Transverse colon (tissue), 4 donors: ENCODE measurements at regions not wholly inside any gene's neighbourhood (a gene's known extent, or its start where the extent isn't known, plus 50 kb on each side); places are given as distances from the start of the nearest gene placed in this dataset.

Experiments
- DNase-seq: peaks from one replicate; pipeline ENCODE4 v3.0.0-alpha.2; 2019
- H3K27ac ChIP-seq, 4 donors: fragments of 200-600 bp; sonication (generic); 2 replicates each; pipeline ENCODE4 v1.5.1; 2016 to 2018; ENCODE audit warnings: inconsistent platforms in 4 of 4
- H3K27me3 ChIP-seq: fragments of 200-600 bp; sonication (generic); 2 replicates; pipeline ENCODE4 v1.5.1; 2017; ENCODE audit warnings: inconsistent platforms
- H3K36me3 ChIP-seq, 4 donors: fragments of 200-600 bp; sonication (generic); 2 replicates each; pipeline ENCODE4 v1.5.1; 2017 to 2019; ENCODE audit warnings: inconsistent platforms in 4 of 4
- H3K4me1 ChIP-seq, 4 donors: fragments of 200-600 bp; sonication (generic); 2 replicates each; pipeline ENCODE4 v1.5.1; 2017 to 2020; ENCODE audit warnings: inconsistent platforms in 4 of 4
- H3K4me3 ChIP-seq, 4 donors: fragments of 200-600 bp; sonication (generic); 1 replicate in 1 of 4; 2 replicates in 3 of 4; pipeline versions ENCODE4 v1.5.1 to v1.6.1; 2017 to 2019; ENCODE audit warnings: inconsistent platforms in 4 of 4
- H3K9me3 ChIP-seq, 2 donors: fragments of 200-600 bp; sonication (generic); 2 replicates each; pipeline ENCODE4 v1.5.1; 2017 to 2019; ENCODE audit warnings: inconsistent platforms in 2 of 2
- CTCF ChIP-seq, 5 experiments: fragments of 200-600 bp in 3 of 5; fragments of 450-650 bp in 2 of 5; sonication (generic) in 3 of 5; IDR thresholded peaks; 1 replicate in 2 of 5; 2 replicates in 3 of 5; pipeline ENCODE4 v1.5.1; 2016 to 2017; ENCODE audit warnings: antibody characterized with exemption in 5 of 5, inconsistent platforms in 3 of 5, mild to moderate bottlenecking in 2 of 5, moderate library complexity in 1 of 5
- EP300 ChIP-seq: sonication (generic); formaldehyde crosslinking; IDR thresholded peaks from one replicate; pipeline ENCODE4 v1.6.1; 2017; ENCODE audit warnings: antibody characterized with exemption, low read depth
- POLR2A ChIP-seq: fragments of 450-650 bp; IDR thresholded peaks from one replicate; pipeline ENCODE4 v1.6.1; 2016; ENCODE audit warnings: antibody characterized with exemption, mild to moderate bottlenecking, moderate library complexity
- POLR2AphosphoS5 ChIP-seq, 3 donors: sonication (generic); formaldehyde crosslinking; IDR thresholded peaks; one replicate each; pipeline ENCODE4 v1.6.1; 2016; ENCODE audit warnings: antibody characterized with exemption in 3 of 3
- WGBS, 2 donors: methylation state at CpG; one replicate each; pipeline ENCODE4 v1.1.5; 2018; ENCODE audit warnings: low coverage in 1 of 2; 5-methylcytosine and 5-hydroxymethylcytosine counted together
- in situ Hi-C, 4 donors: fragments of 200-750 bp; cut with MboI; loops; one replicate each; pipeline versions ENCODE4 v1.15.0 to v1.15.1; 2017; ENCODE audit warnings: low sequenced_read_pairs in 3 of 4, low pct_ligation_motif_present in 1 of 4, low pct_unique_long_range_greater_than_20kb in 1 of 4
- intact Hi-C: fragments of 100-400 bp; cut with DNase I; formaldehyde crosslinking; loops from one replicate; pipeline ENCODE4 v1.15.1; 2023; ENCODE audit warnings: low total_unique reads

GRCh38 chr9:27719711-27720110 lies 146.4 kb upstream of the C9orf72 start:
- Histone ChIP-seq H3K9me3 (no peaks in the 10 kb centered on the region), H3K4me1 (no peaks in the 10 kb centered on the region), H3K36me3 (no peaks in the 10 kb centered on the region), H3K27ac (no peak overlapping the region), H3K27me3 (no peaks in the 10 kb centered on the region), H3K4me3 (no peak overlapping the region)
- DNase-seq = no peak
- TF ChIP-seq CTCF (IDR thresholded peaks at IDR 0.05) (no peak), EP300 (no peak), POLR2A (no peak), POLR2AphosphoS5 (IDR thresholded peaks at IDR 0.05) (no peak)
- 83 to 85% methylated on average over 2 of the region's 2 CpGs for WGBS, 2 donors
- in situ Hi-C loops = no loop called here
- intact Hi-C loops = no loop called here

GRCh38 chr9:27722866-27723265 lies 149.6 kb upstream of the C9orf72 start:
- H3K36me3 ChIP-seq = no peaks in the 10 kb centered on the region
- no peaks in the 10 kb centered on the region for H3K9me3 ChIP-seq
- H3K27me3 ChIP-seq = no peaks in the 10 kb centered on the region
- no peak for DNase-seq
- TF ChIP-seq CTCF (IDR thresholded peaks at IDR 0.05) = no peak
- TF ChIP-seq POLR2A = no peak
- TF ChIP-seq EP300 = no peak
- no peak for TF ChIP-seq POLR2AphosphoS5 (IDR thresholded peaks at IDR 0.05)
- intact Hi-C loops = no loop called here
- peaks cover 0 to 5% (median 0%) of the 10 kb centered on the region in 4 donors for H3K4me1 ChIP-seq
- H3K4me3 ChIP-seq = no peak overlapping the region
- in situ Hi-C loops = no loop called here
- H3K27ac ChIP-seq = no peak overlapping the region

- H3K27ac ChIP-seq = no peak overlapping the region
- H3K36me3 ChIP-seq = no peaks in the 10 kb centered on the region
- H3K9me3 ChIP-seq = no peaks in the 10 kb centered on the region
- intact Hi-C loops (no loop called here), in situ Hi-C loops (loop anchor here in 1 of 4 donors (25.0 kb wide), 1 partner anchor 336 kb away; no protein-coding TSS in a partner anchor)
- no peaks in the 10 kb centered on the region for H3K27me3 ChIP-seq
- TF ChIP-seq EP300 (no peak), CTCF (IDR thresholded peaks at IDR 0.05) (peak; percentile 62 to 70 (median 67))
- WGBS, 2 donors = 5% methylated on average over 4 of the region's 4 CpGs; no CpG with 5 or more reads in 1 of the 2 donors
- H3K4me3 ChIP-seq = no peak overlapping the region
- H3K4me1 ChIP-seq = peaks cover 0 to 5% (median 0%) of the 10 kb centered on the region in 4 donors
- DNase-seq = peak; percentile 59
Observed at GRCh38 chr9:27726244-27727081, 153.2 kb upstream of the C9orf72 start.

- H3K36me3 ChIP-seq = no peaks in the 10 kb centered on the region
- H3K4me1 ChIP-seq = no peaks in the 10 kb centered on the region
- TF ChIP-seq POLR2A = no peak
- no peak for TF ChIP-seq POLR2AphosphoS5 (IDR thresholded peaks at IDR 0.05)
- TF ChIP-seq CTCF (IDR thresholded peaks at IDR 0.05) = no peak
- TF ChIP-seq EP300 = no peak
- in situ Hi-C loops (loop anchor here in 2 of 4 donors (10.0 to 25.0 kb wide), 2 partner anchors 330 to 342 kb away; no protein-coding TSS in a partner anchor), intact Hi-C loops (no loop called here)
- H3K27ac ChIP-seq = no peak overlapping the region
- WGBS, 2 donors = 85 to 92% methylated on average over 1 of the region's 1 CpG
- no peaks in the 10 kb centered on the region for H3K27me3 ChIP-seq
- H3K9me3 ChIP-seq = no peaks in the 10 kb centered on the region
- no peak overlapping the region for H3K4me3 ChIP-seq
- DNase-seq = no peak
Observed at GRCh38 chr9:27732494-27732893, 159.2 kb upstream of the C9orf72 start.
